ENCODE measurements at regions not wholly inside any gene's neighbourhood (a gene's known extent, or its start where the extent isn't known, plus 50 kb on each side); places are given as distances from the start of the nearest gene placed in this dataset.

DNA sequence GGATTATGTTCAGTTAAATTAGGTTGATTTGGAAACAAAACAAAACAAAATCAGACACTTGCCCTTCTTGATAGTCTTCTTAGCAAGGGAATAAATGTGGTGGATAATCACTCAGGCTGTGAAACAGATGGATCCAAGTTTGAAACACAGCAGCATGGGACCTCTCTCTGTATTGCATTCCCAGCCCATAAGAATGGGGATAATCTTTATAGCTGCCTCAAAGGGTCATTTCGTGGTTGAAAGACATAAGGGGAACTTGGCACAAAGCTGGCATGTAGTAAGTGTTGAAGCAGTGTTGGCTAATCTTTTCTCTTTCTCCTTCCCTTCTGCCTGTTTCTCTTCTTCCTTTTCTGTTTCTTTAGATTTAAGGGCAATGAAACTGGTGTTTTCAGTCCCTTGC is 333.9 kb upstream of the TLE4 start:
- Histone ChIP-seq H3K9me3 (replicated peaks; ENCODE audit: control insufficient read depth, insufficient read depth, low read length) (no peaks in the 10 kb centered on the region), H3K27me3 (ENCODE audit: control insufficient read depth in 2 of 2, insufficient read depth in 2 of 2, low read length in 2 of 2) (peaks cover 2 to 3% of the 10 kb centered on the region in 2 experiments), H3K9me1 (replicated peaks; ENCODE audit: control insufficient read depth, extremely low read depth, insufficient read depth, low read length) (no peaks in the 10 kb centered on the region), H3K36me3 (ENCODE audit: control insufficient read depth in 2 of 2, extremely low read depth in 1 of 2, insufficient read depth in 2 of 2, low read length in 2 of 2) (no peaks in the 10 kb centered on the region), H3K4me2 (ENCODE audit: insufficient read depth, low read length) (no peak overlapping the region), H3K4me3 (replicated peaks in 1 of 3; ENCODE audit: insufficient read depth in 1 of 3, low read depth in 1 of 3, low read length in 3 of 3) (no peak overlapping the region), H3K79me2 (ENCODE audit: control insufficient read depth, insufficient read depth, low read length) (no peaks in the 10 kb centered on the region), H3K4me1 (ENCODE audit: control insufficient read depth, extremely low read depth, insufficient read depth, low read length) (no peaks in the 10 kb centered on the region), H2AFZ (ENCODE audit: low read depth, low read length) (no peak overlapping the region), H3K9ac (replicated peaks; ENCODE audit: extremely low read depth, insufficient read depth, low read length) (no peak overlapping the region), H4K20me1 (replicated peaks; ENCODE audit: control insufficient read depth, extremely low read depth, insufficient read depth, low read length) (no peaks in the 10 kb centered on the region), H3K27ac (ENCODE audit: insufficient read depth, low read depth, low read length) (no peak overlapping the region)
- dilution Hi-C loops (cut with MboI; ENCODE audit: extremely low pct_ligation_motif_present, low sequenced_read_pairs) (no loop called here), intact Hi-C loops (cut with micrococcal nuclease) (no loop called here)
- ChIA-PET POLR2A (no interaction called here), CTCF (interaction anchor here (1.6 kb wide), 1 partner anchor 17 kb away, joined by 4 read pairs; no protein-coding TSS in a partner anchor)
- FAIRE-seq (no peak), DNase-seq (ENCODE audit: low read depth, low spot score) (no peak)
- TF ChIP-seq MYC (IDR thresholded peaks at IDR 0.05; ENCODE audit: low read depth, low read length) = no peak
- TF ChIP-seq JUN (IDR thresholded peaks at IDR 0.05; ENCODE audit: borderline replicate concordance, insufficient read depth, insufficient read length, low read depth) = no peak
- TF ChIP-seq, protein P1, sequence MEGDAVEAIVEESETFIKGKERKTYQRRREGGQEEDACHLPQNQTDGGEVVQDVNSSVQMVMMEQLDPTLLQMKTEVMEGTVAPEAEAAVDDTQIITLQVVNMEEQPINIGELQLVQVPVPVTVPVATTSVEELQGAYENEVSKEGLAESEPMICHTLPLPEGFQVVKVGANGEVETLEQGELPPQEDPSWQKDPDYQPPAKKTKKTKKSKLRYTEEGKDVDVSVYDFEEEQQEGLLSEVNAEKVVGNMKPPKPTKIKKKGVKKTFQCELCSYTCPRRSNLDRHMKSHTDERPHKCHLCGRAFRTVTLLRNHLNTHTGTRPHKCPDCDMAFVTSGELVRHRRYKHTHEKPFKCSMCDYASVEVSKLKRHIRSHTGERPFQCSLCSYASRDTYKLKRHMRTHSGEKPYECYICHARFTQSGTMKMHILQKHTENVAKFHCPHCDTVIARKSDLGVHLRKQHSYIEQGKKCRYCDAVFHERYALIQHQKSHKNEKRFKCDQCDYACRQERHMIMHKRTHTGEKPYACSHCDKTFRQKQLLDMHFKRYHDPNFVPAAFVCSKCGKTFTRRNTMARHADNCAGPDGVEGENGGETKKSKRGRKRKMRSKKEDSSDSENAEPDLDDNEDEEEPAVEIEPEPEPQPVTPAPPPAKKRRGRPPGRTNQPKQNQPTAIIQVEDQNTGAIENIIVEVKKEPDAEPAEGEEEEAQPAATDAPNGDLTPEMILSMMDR (IDR thresholded peaks at IDR 0.05; ENCODE audit: extremely low read depth in 1 of 2, insufficient read depth in 1 of 2, low read depth in 1 of 2, low read length in 2 of 2) = no peak
- TF ChIP-seq FOS (IDR thresholded peaks at IDR 0.05; ENCODE audit: borderline replicate concordance, insufficient read depth, low read length) = no peak
- no peak for TF ChIP-seq EZH2 (IDR thresholded peaks at IDR 0.05; ENCODE audit: borderline replicate concordance, low read depth, low read length, severe bottlenecking)
- TF ChIP-seq POLR2AphosphoS5 (IDR thresholded peaks at IDR 0.05; ENCODE audit: insufficient read depth, low read depth, low read length) = no peak
- TF ChIP-seq GATA2 (IDR thresholded peaks at IDR 0.05; ENCODE audit: insufficient read depth, insufficient read length, low read depth, low read length) = no peak
- TF ChIP-seq, protein P2, sequence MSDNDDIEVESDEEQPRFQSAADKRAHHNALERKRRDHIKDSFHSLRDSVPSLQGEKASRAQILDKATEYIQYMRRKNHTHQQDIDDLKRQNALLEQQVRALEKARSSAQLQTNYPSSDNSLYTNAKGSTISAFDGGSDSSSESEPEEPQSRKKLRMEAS (IDR thresholded peaks at IDR 0.05; ENCODE audit: insufficient read depth, insufficient read length) = no peak
- TF ChIP-seq POLR2A (IDR thresholded peaks at IDR 0.05; ENCODE audit: low read depth, low read length) = no peak
- BruUV-seq (replicated peaks) = no TSS peak
